Stimulated activated memory B cell treated with anti-CD40 and anti-IgM and Interleukin-4, amounts not matched to agents 10 μg/mL and 1 μg/mL and 100 μg/mL, for 72 hours (primary cell): ENCODE measurements at regions not wholly inside any gene's neighbourhood (a gene's known extent, or its start where the extent isn't known, plus 50 kb on each side); places are given as distances from the start of the nearest gene placed in this dataset.

Experiments
- ATAC-seq: fragments of 150-1000 bp; cut with Tn5 transposase; 2 replicates; pipeline ENCODE4 v1.10.0; 2021
- H3K27ac Mint-ChIP-seq: one replicate; pipeline ENCODE4 v1.8.0; 2022; ENCODE audit warnings: mild to moderate bottlenecking, mixed read lengths
- H3K27me3 Mint-ChIP-seq: one replicate; pipeline ENCODE4 v1.8.0; 2022; ENCODE audit warnings: mixed read lengths
- H3K36me3 Mint-ChIP-seq: one replicate; pipeline ENCODE4 v1.8.0; 2022; ENCODE audit warnings: mixed read lengths
- H3K4me1 Mint-ChIP-seq: one replicate; pipeline ENCODE4 v1.8.0; 2022; ENCODE audit warnings: mixed read lengths
- H3K4me3 Mint-ChIP-seq: one replicate; pipeline ENCODE4 v1.8.0; 2022; ENCODE audit warnings: mild to moderate bottlenecking, moderate library complexity, mixed read lengths
- H3K9me3 Mint-ChIP-seq: one replicate; pipeline ENCODE4 v1.8.0; 2022; ENCODE audit warnings: mixed read lengths

GRCh38 chr4:182066037-182066436 is 177.2 kb upstream of the TENM3 start:
- no peaks in the 10 kb centered on the region for H3K36me3 Mint-ChIP-seq
- H3K27me3 Mint-ChIP-seq, result no peaks in the 10 kb centered on the region
- no peak overlapping the region for H3K27ac Mint-ChIP-seq
- no peak overlapping the region for H3K4me3 Mint-ChIP-seq
- ATAC-seq, result no peak
- no peaks in the 10 kb centered on the region for H3K4me1 Mint-ChIP-seq
- peaks cover 3% of the 10 kb centered on the region for H3K9me3 Mint-ChIP-seq

DNA sequence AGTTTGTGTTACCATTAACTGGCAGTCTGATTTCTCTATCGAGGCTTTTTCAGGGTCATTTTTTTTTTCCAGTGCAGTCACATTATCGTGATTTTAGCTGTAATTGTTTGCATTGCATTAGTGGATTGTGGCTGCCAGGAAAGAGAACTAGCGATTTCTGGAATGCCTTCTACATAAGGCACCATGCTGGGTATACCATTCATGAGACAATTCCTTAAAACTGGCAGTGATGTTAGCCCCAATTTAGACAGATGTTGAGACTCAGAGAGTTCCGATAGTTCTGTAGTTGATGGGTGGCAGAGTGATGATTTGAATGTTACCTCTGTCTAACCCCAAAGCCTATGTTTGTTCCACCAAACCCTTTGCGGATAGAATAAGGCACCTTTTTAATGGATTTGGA is 175.4 kb upstream of the TENM3 start:
- Mint-ChIP-seq H3K27me3 (no peaks in the 10 kb centered on the region), H3K27ac (no peak overlapping the region), H3K4me1 (no peaks in the 10 kb centered on the region), H3K36me3 (no peaks in the 10 kb centered on the region), H3K9me3 (peaks cover 6% of the 10 kb centered on the region), H3K4me3 (no peak overlapping the region)
- no peak for ATAC-seq

DNA sequence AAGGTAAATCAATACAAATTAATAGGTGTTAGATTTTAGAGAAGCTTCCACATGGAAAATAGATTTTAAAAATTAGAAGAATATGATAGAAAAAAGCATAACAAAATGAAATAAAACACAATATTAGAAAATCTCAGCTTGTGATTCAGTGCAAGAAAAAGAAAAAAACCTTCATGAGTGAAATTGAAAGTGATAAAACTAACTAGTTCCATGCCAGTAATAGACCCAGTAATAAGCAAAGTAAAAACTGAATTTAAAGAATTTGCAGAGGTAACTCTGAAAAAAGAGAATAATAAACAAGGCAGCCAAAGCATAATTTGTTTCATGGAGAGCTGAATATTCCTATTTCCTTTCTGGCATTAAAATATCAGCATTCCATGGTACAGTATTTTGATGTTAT is 174.3 kb upstream of the TENM3 start:
- ATAC-seq, result no peak
- Mint-ChIP-seq H3K36me3 (no peaks in the 10 kb centered on the region), H3K9me3 (peaks cover 6% of the 10 kb centered on the region), H3K4me3 (no peak overlapping the region), H3K4me1 (no peaks in the 10 kb centered on the region), H3K27ac (no peak overlapping the region), H3K27me3 (no peaks in the 10 kb centered on the region)

DNA sequence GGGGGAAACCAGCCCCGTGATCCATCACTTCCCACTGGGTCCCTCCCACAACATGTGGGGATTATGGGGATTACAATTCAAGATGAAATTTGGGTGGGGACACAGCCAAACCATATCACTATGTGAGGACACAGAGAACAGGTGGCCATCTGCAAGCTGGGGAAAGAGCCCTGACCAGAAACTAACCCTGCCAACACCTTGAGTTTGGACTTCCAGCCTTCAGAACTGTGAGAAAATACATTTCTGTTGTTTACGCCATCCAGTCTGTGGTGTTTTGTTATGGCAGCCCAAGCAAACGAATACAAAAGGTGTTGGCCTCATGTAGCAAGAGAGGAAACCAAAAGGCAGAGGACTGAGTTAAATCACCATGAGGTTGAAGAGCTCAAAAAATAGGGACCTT is 169.9 kb upstream of the TENM3 start:
- H3K27me3 Mint-ChIP-seq, result no peaks in the 10 kb centered on the region
- H3K9me3 Mint-ChIP-seq, result peaks cover 6% of the 10 kb centered on the region
- no peaks in the 10 kb centered on the region for H3K36me3 Mint-ChIP-seq
- H3K27ac Mint-ChIP-seq, result no peak overlapping the region
- no peaks in the 10 kb centered on the region for H3K4me1 Mint-ChIP-seq
- no peak for ATAC-seq
- H3K4me3 Mint-ChIP-seq, result no peak overlapping the region

DNA sequence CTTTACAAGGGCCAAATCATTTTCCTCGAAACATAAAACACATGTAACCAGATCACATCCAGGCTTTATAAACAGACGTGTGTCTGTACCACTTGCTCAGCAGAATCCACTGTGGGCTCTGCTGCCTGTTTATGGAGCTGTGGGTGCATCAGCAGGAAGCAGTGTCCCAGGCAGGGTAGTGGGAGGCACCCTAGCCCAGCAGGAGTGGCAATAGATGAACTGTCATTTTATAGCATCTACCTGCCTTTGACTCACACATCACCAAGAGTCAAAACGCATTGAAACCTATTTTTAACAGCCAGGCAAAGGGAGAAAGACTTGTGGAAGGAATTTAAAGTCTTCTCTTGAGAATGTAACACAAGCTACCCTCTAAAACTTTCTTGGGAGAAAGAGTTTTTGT is 169.1 kb upstream of the TENM3 start:
- H3K4me1 Mint-ChIP-seq, result no peaks in the 10 kb centered on the region
- H3K4me3 Mint-ChIP-seq, result no peak overlapping the region
- no peak for ATAC-seq
- H3K27ac Mint-ChIP-seq, result no peak overlapping the region
- H3K9me3 Mint-ChIP-seq, result peaks cover 6% of the 10 kb centered on the region
- H3K36me3 Mint-ChIP-seq, result no peaks in the 10 kb centered on the region
- no peaks in the 10 kb centered on the region for H3K27me3 Mint-ChIP-seq

DNA sequence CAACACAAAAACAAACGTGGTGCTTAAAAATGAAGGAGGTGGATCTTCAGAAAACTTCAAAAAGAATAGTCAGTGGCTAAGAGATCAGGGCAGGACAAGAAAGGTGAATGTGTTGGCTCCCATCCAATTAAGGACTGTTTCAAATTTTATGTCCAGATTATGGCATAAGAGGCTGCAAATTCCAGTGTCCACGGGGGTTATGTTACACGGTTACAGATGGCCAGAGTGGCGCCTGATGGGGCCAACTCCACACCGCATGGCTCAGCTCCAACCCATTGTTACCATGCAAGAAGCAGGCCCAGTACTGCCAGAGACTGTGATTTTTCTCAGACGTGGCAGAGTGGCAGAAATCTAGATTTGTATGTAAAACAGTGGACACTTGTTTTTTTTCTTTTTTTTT is 168.4 kb upstream of the TENM3 start:
- no peaks in the 10 kb centered on the region for H3K4me1 Mint-ChIP-seq
- peaks cover 6% of the 10 kb centered on the region for H3K9me3 Mint-ChIP-seq
- no peaks in the 10 kb centered on the region for H3K36me3 Mint-ChIP-seq
- no peak overlapping the region for H3K27ac Mint-ChIP-seq
- H3K4me3 Mint-ChIP-seq, result no peak overlapping the region
- no peaks in the 10 kb centered on the region for H3K27me3 Mint-ChIP-seq
- no peak for ATAC-seq

GRCh38 chr4:182082910-182083309 is 160.3 kb upstream of the TENM3 start:
- Mint-ChIP-seq H3K4me3 (no peak overlapping the region), H3K4me1 (no peaks in the 10 kb centered on the region), H3K9me3 (peaks cover 2% of the 10 kb centered on the region), H3K27me3 (no peaks in the 10 kb centered on the region), H3K36me3 (no peaks in the 10 kb centered on the region), H3K27ac (no peak overlapping the region)
- ATAC-seq, result no peak

GRCh38 chr4:182083671-182084410 is 159.4 kb upstream of the TENM3 start:
- Mint-ChIP-seq H3K4me1 (no peaks in the 10 kb centered on the region), H3K36me3 (no peaks in the 10 kb centered on the region), H3K27ac (no peak overlapping the region), H3K9me3 (peaks cover 2% of the 10 kb centered on the region), H3K27me3 (no peaks in the 10 kb centered on the region), H3K4me3 (no peak overlapping the region)
- ATAC-seq, result no peak

DNA sequence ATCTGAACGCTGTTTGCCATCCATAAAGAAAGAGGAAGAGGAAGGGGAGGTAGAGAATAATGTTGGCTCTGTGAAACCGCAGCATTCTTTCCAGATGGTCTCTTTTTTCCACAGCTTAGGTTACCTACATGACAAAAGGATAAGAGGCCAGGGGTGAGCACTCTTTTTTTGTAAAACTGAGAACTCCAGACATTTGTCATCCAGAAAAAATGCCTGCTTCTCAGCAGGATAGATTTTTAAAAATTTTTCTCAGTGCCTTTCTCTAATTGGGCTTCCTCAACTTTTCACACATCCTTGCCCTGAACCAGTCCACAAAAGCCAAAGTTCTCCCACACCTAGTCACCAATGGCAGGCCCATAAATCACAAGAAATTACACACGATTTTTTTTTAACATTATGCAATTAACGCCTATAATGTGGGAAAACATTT is 158.1 kb upstream of the TENM3 start:
- Mint-ChIP-seq H3K27me3 (no peaks in the 10 kb centered on the region), H3K4me1 (no peaks in the 10 kb centered on the region), H3K4me3 (no peak overlapping the region), H3K27ac (no peak overlapping the region), H3K36me3 (no peaks in the 10 kb centered on the region), H3K9me3 (peaks cover 2% of the 10 kb centered on the region)
- no peak for ATAC-seq

GRCh38 chr4:182089326-182089725 is 153.9 kb upstream of the TENM3 start:
- no peaks in the 10 kb centered on the region for H3K36me3 Mint-ChIP-seq
- H3K9me3 Mint-ChIP-seq, result no peaks in the 10 kb centered on the region
- H3K27ac Mint-ChIP-seq, result no peak overlapping the region
- no peaks in the 10 kb centered on the region for H3K4me1 Mint-ChIP-seq
- no peaks in the 10 kb centered on the region for H3K27me3 Mint-ChIP-seq
- no peak for ATAC-seq
- no peak overlapping the region for H3K4me3 Mint-ChIP-seq

- ATAC-seq, result no peak
- Mint-ChIP-seq H3K9me3 (peaks cover 3% of the 10 kb centered on the region), H3K27ac (no peak overlapping the region)
These were observed 153.0 kb upstream of the TENM3 start for GRCh38 chr4:182090186-182090585.

GRCh38 chr4:182091128-182091527 is 152.1 kb upstream of the TENM3 start:
- Mint-ChIP-seq H3K4me1 (no peaks in the 10 kb centered on the region), H3K9me3 (peaks cover 3% of the 10 kb centered on the region), H3K4me3 (no peak overlapping the region), H3K27me3 (no peaks in the 10 kb centered on the region), H3K36me3 (no peaks in the 10 kb centered on the region), H3K27ac (no peak overlapping the region)
- ATAC-seq, result no peak

More at GRCh38 chr4:182090186-182090585, 153.0 kb upstream of the TENM3 start:
- H3K36me3 Mint-ChIP-seq, result no peaks in the 10 kb centered on the region
- H3K4me3 Mint-ChIP-seq, result no peak overlapping the region
- H3K27me3 Mint-ChIP-seq, result no peaks in the 10 kb centered on the region
- H3K4me1 Mint-ChIP-seq, result no peaks in the 10 kb centered on the region

GRCh38 chr4:182093431-182093831 is 149.8 kb upstream of the TENM3 start:
- no peak overlapping the region for H3K27ac Mint-ChIP-seq
- H3K4me1 Mint-ChIP-seq, result no peaks in the 10 kb centered on the region
- no peaks in the 10 kb centered on the region for H3K36me3 Mint-ChIP-seq

DNA sequence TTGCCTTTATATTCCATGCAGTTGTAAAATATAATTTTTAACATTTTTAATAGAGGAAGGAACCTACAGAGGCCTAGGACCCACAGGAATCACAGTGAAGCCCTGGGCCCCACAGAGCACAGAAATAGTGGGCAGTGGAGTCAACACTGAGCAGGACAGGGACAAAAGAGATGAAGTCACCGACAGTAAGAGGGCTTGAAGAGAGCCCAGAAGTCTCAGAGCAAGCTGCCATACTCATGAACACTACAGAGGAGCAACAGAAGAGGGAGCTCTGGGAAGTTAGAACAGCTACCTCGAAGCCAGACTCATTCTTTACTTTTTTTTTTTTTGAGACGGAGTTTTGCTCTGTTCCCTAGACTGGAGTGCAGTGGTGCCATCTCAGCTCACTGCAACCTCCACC is 149.3 kb upstream of the TENM3 start:
- H3K9me3 Mint-ChIP-seq, result peaks cover 6% of the 10 kb centered on the region
- H3K36me3 Mint-ChIP-seq, result no peaks in the 10 kb centered on the region
- ATAC-seq, result no peak
- no peaks in the 10 kb centered on the region for H3K4me1 Mint-ChIP-seq
- no peaks in the 10 kb centered on the region for H3K27me3 Mint-ChIP-seq
- H3K27ac Mint-ChIP-seq, result no peak overlapping the region
- no peak overlapping the region for H3K4me3 Mint-ChIP-seq

More at GRCh38 chr4:182093431-182093831, 149.8 kb upstream of the TENM3 start:
- Mint-ChIP-seq H3K27me3 (no peaks in the 10 kb centered on the region), H3K9me3 (peaks cover 6% of the 10 kb centered on the region), H3K4me3 (no peak overlapping the region)
- no peak for ATAC-seq

GRCh38 chr4:182101618-182102017 is 141.6 kb upstream of the TENM3 start:
- Mint-ChIP-seq H3K4me1 (no peaks in the 10 kb centered on the region), H3K9me3 (peaks cover 9% of the 10 kb centered on the region), H3K27me3 (no peaks in the 10 kb centered on the region), H3K36me3 (no peaks in the 10 kb centered on the region), H3K27ac (no peak overlapping the region), H3K4me3 (no peak overlapping the region)
- ATAC-seq, result no peak

DNA sequence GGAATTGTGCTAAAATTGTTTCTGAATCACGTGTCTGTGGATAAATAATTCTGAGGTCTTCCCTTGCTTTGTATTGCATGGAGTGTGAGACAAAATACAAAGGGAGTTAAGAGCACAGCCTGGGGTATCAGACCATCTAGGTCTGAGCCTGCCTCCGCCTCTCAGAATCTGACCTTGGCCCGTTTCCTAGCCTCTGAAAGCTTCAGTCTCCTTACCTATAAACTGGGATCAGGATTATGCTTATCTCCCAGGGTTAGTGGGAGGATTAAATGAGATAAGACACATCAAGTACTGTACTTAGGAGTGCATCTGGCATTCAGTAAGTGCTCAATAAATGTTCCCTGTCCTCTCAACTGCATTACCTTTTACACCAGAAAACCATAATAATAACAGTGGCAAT is 140.6 kb upstream of the TENM3 start:
- Mint-ChIP-seq H3K4me1 (no peaks in the 10 kb centered on the region), H3K27me3 (no peaks in the 10 kb centered on the region), H3K36me3 (no peaks in the 10 kb centered on the region), H3K27ac (no peak overlapping the region), H3K9me3 (peaks cover 9% of the 10 kb centered on the region), H3K4me3 (no peak overlapping the region)
- no peak for ATAC-seq
